HCT116 (cell line): ENCODE measurements at regions not wholly inside any gene's neighbourhood (a gene's known extent, or its start where the extent isn't known, plus 50 kb on each side); places are given as distances from the start of the nearest gene placed in this dataset.

Source experiments
- CEBPB ChIP-seq: IDR thresholded peaks from 2 replicates; pipeline ENCODE4 v1.6.1; 2012; ENCODE audit warnings: low read depth
- EZH2 ChIP-seq: fragments of 200-600 bp; sonication (generic); IDR thresholded peaks from 2 replicates; pipeline ENCODE4 v1.6.1; 2017; ENCODE audit warnings: antibody characterized with exemption, mixed run types
- JUND ChIP-seq: IDR thresholded peaks from 2 replicates; pipeline ENCODE4 v1.6.1; 2012
- POLR2A ChIP-seq: IDR thresholded peaks from 2 replicates; pipeline ENCODE4 v1.7.0; 2011; ENCODE audit warnings: borderline replicate concordance; ENCODE audit not compliant: insufficient read depth, insufficient read length; ENCODE audit errors: extremely low read depth
- POLR2AphosphoS5 ChIP-seq: IDR thresholded peaks from 2 replicates; pipeline ENCODE4 v1.6.1; 2011; ENCODE audit warnings: mild to moderate bottlenecking, low read depth, low read length, moderate library complexity
- RAD21 ChIP-seq: IDR thresholded peaks from 2 replicates; pipeline ENCODE4 v1.6.1; 2012; ENCODE audit warnings: low read depth, mild to moderate bottlenecking
- ZNF274 ChIP-seq: fragments of 200-500 bp; sonication (Bioruptor generic); IDR thresholded peaks from 2 replicates; pipeline ENCODE4 v1.6.1; 2014; ENCODE audit warnings: mild to moderate bottlenecking, low read depth, low read length, inconsistent platforms
- TF ChIP-seq, protein P1 (sequence below): IDR thresholded peaks from 2 replicates; pipeline ENCODE4 v1.6.1; 2012
- TF ChIP-seq, protein P2 (sequence below), 3 experiments: fragments of 200-600 bp in 1 of 3; sonication (generic) in 1 of 3; IDR thresholded peaks in 2 of 3; conservative IDR thresholded peaks in 1 of 3; 2 replicates each; pipeline ENCODE4 v1.5.1; 2012 to 2017; ENCODE audit warnings: low read depth in 2 of 3, low read length in 2 of 3, antibody characterized with exemption in 1 of 3, borderline replicate concordance in 1 of 3, control low read depth in 1 of 3, mild to moderate bottlenecking in 1 of 3, mixed read lengths in 1 of 3, mixed run types in 1 of 3, moderate library complexity in 1 of 3; ENCODE audit not compliant: insufficient read depth in 1 of 3
- TF ChIP-seq, protein P3 (sequence below): IDR thresholded peaks from 2 replicates; pipeline ENCODE4 v1.6.1; 2012; ENCODE audit warnings: low read depth

DNA sequence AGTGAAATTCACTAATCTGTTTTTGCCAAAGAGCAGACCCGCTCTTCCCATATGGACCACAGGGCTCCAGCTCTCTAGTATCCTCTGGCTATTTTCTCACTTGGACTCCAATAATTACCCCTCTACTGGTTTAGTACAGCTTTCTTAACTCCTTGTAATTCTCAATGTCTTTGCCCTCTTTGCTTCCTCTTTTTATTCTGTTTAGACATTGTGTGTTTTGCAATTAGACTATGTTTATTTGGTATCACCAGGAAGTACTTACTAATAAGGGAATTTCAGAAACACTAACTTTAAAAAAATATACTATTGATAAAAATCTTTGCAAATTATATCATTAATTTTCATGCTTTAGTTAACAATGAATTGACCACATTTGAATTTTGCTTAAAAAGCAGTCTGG is 111.6 kb upstream of the OBI1 start:
- TF ChIP-seq POLR2A = no peak
- TF ChIP-seq, protein P1, sequence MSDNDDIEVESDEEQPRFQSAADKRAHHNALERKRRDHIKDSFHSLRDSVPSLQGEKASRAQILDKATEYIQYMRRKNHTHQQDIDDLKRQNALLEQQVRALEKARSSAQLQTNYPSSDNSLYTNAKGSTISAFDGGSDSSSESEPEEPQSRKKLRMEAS = no peak
- TF ChIP-seq, protein P2, sequence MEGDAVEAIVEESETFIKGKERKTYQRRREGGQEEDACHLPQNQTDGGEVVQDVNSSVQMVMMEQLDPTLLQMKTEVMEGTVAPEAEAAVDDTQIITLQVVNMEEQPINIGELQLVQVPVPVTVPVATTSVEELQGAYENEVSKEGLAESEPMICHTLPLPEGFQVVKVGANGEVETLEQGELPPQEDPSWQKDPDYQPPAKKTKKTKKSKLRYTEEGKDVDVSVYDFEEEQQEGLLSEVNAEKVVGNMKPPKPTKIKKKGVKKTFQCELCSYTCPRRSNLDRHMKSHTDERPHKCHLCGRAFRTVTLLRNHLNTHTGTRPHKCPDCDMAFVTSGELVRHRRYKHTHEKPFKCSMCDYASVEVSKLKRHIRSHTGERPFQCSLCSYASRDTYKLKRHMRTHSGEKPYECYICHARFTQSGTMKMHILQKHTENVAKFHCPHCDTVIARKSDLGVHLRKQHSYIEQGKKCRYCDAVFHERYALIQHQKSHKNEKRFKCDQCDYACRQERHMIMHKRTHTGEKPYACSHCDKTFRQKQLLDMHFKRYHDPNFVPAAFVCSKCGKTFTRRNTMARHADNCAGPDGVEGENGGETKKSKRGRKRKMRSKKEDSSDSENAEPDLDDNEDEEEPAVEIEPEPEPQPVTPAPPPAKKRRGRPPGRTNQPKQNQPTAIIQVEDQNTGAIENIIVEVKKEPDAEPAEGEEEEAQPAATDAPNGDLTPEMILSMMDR (IDR thresholded peaks at IDR 0.05 in 2 of 3, conservative IDR thresholded peaks at IDR 0.05 in 1 of 3; ENCODE audit: borderline replicate concordance in 1 of 3, insufficient read depth in 1 of 3, low read depth in 2 of 3, low read length in 2 of 3) = no peak
- TF ChIP-seq CEBPB = no peak
- no peak for TF ChIP-seq ZNF274
- TF ChIP-seq RAD21 = no peak
- no peak for TF ChIP-seq JUND
- TF ChIP-seq, protein P3, sequence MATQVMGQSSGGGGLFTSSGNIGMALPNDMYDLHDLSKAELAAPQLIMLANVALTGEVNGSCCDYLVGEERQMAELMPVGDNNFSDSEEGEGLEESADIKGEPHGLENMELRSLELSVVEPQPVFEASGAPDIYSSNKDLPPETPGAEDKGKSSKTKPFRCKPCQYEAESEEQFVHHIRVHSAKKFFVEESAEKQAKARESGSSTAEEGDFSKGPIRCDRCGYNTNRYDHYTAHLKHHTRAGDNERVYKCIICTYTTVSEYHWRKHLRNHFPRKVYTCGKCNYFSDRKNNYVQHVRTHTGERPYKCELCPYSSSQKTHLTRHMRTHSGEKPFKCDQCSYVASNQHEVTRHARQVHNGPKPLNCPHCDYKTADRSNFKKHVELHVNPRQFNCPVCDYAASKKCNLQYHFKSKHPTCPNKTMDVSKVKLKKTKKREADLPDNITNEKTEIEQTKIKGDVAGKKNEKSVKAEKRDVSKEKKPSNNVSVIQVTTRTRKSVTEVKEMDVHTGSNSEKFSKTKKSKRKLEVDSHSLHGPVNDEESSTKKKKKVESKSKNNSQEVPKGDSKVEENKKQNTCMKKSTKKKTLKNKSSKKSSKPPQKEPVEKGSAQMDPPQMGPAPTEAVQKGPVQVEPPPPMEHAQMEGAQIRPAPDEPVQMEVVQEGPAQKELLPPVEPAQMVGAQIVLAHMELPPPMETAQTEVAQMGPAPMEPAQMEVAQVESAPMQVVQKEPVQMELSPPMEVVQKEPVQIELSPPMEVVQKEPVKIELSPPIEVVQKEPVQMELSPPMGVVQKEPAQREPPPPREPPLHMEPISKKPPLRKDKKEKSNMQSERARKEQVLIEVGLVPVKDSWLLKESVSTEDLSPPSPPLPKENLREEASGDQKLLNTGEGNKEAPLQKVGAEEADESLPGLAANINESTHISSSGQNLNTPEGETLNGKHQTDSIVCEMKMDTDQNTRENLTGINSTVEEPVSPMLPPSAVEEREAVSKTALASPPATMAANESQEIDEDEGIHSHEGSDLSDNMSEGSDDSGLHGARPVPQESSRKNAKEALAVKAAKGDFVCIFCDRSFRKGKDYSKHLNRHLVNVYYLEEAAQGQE = no peak
- no peak for TF ChIP-seq POLR2AphosphoS5
- TF ChIP-seq EZH2 = no peak
